ENCODE measurements at regions not wholly inside any gene's neighbourhood (a gene's known extent, or its start where the extent isn't known, plus 50 kb on each side); places are given as distances from the start of the nearest gene placed in this dataset.

GRCh38 chr9:120080849-120081248 is 499.1 kb downstream of the CDK5RAP2 start:
- TF ChIP-seq CTCF (IDR thresholded peaks at IDR 0.05) (no peak), POLR2A (IDR thresholded peaks at IDR 0.05) (no peak)

All from lower leg skin (tissue), 3 donors.